Testis (tissue), 2 donors: ENCODE measurements at regions not wholly inside any gene's neighbourhood (a gene's known extent, or its start where the extent isn't known, plus 50 kb on each side); places are given as distances from the start of the nearest gene placed in this dataset.

Source experiments
- DNase-seq: peaks from one replicate; pipeline ENCODE4 v3.0.0-alpha.2; 2019
- H3K27ac ChIP-seq, 2 donors: fragments of 200-600 bp; sonication (generic); one replicate each; pipeline ENCODE4 v1.5.1; 2019
- H3K27me3 ChIP-seq: fragments of 200-600 bp; sonication (generic); one replicate; pipeline ENCODE4 v1.5.1; 2019
- H3K36me3 ChIP-seq: fragments of 200-600 bp; sonication (generic); one replicate; pipeline ENCODE4 v1.5.1; 2017; ENCODE audit warnings: low read depth; ENCODE audit errors: missing control alignments
- H3K4me1 ChIP-seq: fragments of 200-600 bp; sonication (generic); one replicate; pipeline ENCODE4 v1.5.1; 2019
- H3K4me3 ChIP-seq, 2 donors: fragments of 200-600 bp; sonication (generic); one replicate each; pipeline ENCODE4 v1.5.1; 2017 to 2019
- H3K9me3 ChIP-seq: fragments of 200-600 bp; sonication (generic); one replicate; pipeline ENCODE4 v1.5.1; 2017
- POLR2A ChIP-seq: fragments of 450-650 bp; IDR thresholded peaks from one replicate; pipeline ENCODE4 v1.6.1; 2017; ENCODE audit warnings: antibody characterized with exemption, mild to moderate bottlenecking, moderate library complexity
- WGBS, 2 donors: methylation state at CpG; one replicate each; pipeline ENCODE4 v1.1.5; 2018; 5-methylcytosine and 5-hydroxymethylcytosine counted together
- intact Hi-C: fragments of 100-400 bp; cut with DNase I; formaldehyde crosslinking; loops from one replicate; pipeline ENCODE4 v1.15.1; 2023; ENCODE audit warnings: low total_unique reads
- TF ChIP-seq, protein P1 (sequence below), 3 experiments: fragments of 450-650 bp in 2 of 3; fragments of 200-600 bp in 1 of 3; sonication (generic) in 1 of 3; IDR thresholded peaks; one replicate each; pipeline ENCODE4 v1.5.1; 2016 to 2019; ENCODE audit warnings: antibody characterized with exemption in 3 of 3, mild to moderate bottlenecking in 2 of 3, moderate library complexity in 1 of 3

DNA sequence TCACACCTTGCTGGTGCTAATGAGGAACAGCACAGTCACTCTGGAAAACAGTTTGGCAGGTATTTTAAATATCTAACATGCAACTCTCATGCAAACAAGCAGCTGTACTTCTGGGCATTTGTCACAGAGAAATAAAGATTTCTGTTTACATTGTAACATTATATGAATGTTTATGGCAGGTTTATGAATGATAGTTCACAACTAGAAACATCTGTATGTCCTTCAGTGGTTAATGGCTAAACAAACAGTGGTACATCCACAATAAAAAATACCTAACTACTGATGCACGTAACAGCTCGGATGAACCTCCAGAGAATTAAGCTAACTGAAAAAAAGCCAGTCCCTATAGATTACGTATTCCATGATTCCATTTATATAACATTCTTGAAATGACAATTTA is 109.6 kb downstream of the GPR37 start:
- no peaks in the 10 kb centered on the region for H3K4me1 ChIP-seq
- no peak for DNase-seq
- H3K27ac ChIP-seq = no peak overlapping the region
- no peak overlapping the region for H3K4me3 ChIP-seq
- WGBS, 2 donors = 71 to 82% methylated on average over 3 of the region's 3 CpGs
- no peaks in the 10 kb centered on the region for H3K9me3 ChIP-seq
- intact Hi-C loops = no loop called here
- no peak for TF ChIP-seq POLR2A
- TF ChIP-seq, protein P1, sequence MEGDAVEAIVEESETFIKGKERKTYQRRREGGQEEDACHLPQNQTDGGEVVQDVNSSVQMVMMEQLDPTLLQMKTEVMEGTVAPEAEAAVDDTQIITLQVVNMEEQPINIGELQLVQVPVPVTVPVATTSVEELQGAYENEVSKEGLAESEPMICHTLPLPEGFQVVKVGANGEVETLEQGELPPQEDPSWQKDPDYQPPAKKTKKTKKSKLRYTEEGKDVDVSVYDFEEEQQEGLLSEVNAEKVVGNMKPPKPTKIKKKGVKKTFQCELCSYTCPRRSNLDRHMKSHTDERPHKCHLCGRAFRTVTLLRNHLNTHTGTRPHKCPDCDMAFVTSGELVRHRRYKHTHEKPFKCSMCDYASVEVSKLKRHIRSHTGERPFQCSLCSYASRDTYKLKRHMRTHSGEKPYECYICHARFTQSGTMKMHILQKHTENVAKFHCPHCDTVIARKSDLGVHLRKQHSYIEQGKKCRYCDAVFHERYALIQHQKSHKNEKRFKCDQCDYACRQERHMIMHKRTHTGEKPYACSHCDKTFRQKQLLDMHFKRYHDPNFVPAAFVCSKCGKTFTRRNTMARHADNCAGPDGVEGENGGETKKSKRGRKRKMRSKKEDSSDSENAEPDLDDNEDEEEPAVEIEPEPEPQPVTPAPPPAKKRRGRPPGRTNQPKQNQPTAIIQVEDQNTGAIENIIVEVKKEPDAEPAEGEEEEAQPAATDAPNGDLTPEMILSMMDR (IDR thresholded peaks at IDR 0.05) = no peak
- H3K36me3 ChIP-seq = no peaks in the 10 kb centered on the region
- no peaks in the 10 kb centered on the region for H3K27me3 ChIP-seq

GRCh38 chr7:124652237-124652636 is 113.4 kb downstream of the GPR37 start:
- H3K9me3 ChIP-seq = no peaks in the 10 kb centered on the region
- DNase-seq = no peak
- no peak overlapping the region for H3K4me3 ChIP-seq
- TF ChIP-seq POLR2A = no peak
- TF ChIP-seq, protein P1 (IDR thresholded peaks at IDR 0.05) = no peak
- intact Hi-C loops = no loop called here
- H3K4me1 ChIP-seq = no peaks in the 10 kb centered on the region
- 63 to 76% methylated on average over 1 of the region's 1 CpG for WGBS, 2 donors
- H3K27me3 ChIP-seq = no peaks in the 10 kb centered on the region
- H3K36me3 ChIP-seq = no peaks in the 10 kb centered on the region
- no peak overlapping the region for H3K27ac ChIP-seq

GRCh38 chr7:124651136-124651535 is 114.5 kb downstream of the GPR37 start:
- Histone ChIP-seq H3K27me3 (no peaks in the 10 kb centered on the region), H3K27ac (no peak overlapping the region), H3K9me3 (no peaks in the 10 kb centered on the region), H3K36me3 (no peaks in the 10 kb centered on the region), H3K4me1 (no peaks in the 10 kb centered on the region), H3K4me3 (no peak overlapping the region)
- intact Hi-C loops = no loop called here
- no peak for DNase-seq
- no peak for TF ChIP-seq POLR2A
- TF ChIP-seq, protein P1 (IDR thresholded peaks at IDR 0.05) = no peak
- WGBS, 2 donors = 89% methylated on average over 4 of the region's 4 CpGs

DNA sequence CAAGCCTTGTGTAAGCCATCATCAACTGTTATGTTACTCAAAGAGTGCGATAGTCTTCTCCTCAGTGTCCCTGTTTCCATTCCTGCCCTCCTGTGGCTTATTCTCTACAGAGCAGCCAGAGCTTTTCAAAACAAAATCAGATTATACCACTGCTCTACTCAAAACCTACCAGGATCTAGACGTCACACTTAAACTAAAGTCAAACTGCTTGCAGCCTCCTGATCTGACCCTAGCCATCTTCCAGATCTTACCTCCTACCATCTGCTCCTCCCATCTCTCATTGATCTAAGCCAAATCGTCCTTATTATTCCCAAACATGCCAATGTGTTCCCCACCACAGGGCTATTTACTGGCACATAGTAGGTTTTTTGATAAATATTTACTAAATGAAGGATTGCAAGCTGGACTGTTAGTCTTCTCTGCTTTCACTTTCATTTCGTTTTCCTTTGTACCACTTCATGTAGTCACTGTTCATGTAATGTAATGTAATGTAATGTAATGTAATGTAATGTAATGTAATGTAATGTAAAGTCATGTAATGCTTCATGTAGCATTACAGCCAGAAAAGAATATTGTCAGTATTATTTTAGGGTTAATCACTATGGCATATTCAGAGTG is 116.1 kb downstream of the GPR37 start:
- Histone ChIP-seq H3K9me3 (no peaks in the 10 kb centered on the region), H3K4me1 (no peaks in the 10 kb centered on the region), H3K36me3 (no peaks in the 10 kb centered on the region), H3K4me3 (no peak overlapping the region), H3K27ac (no peak overlapping the region), H3K27me3 (no peaks in the 10 kb centered on the region)
- intact Hi-C loops = no loop called here
- WGBS, 2 donors = 77 to 82% methylated on average over 4 of the region's 4 CpGs
- TF ChIP-seq, protein P1 (IDR thresholded peaks at IDR 0.05) = no peak
- no peak for TF ChIP-seq POLR2A
- no peak for DNase-seq

GRCh38 chr7:124647630-124648306 is 117.8 kb downstream of the GPR37 start:
- DNase-seq = no peak
- H3K4me1 ChIP-seq = peaks cover 10% of the 10 kb centered on the region
- intact Hi-C loops = no loop called here
- no peaks in the 10 kb centered on the region for H3K36me3 ChIP-seq
- H3K9me3 ChIP-seq = no peaks in the 10 kb centered on the region
- H3K27me3 ChIP-seq = no peaks in the 10 kb centered on the region
- TF ChIP-seq, protein P1 (IDR thresholded peaks at IDR 0.05) = no peak
- TF ChIP-seq POLR2A = no peak
- no peak overlapping the region for H3K4me3 ChIP-seq
- no peak overlapping the region for H3K27ac ChIP-seq
